ENCODE measurements at regions not wholly inside any gene's neighbourhood (a gene's known extent, or its start where the extent isn't known, plus 50 kb on each side); places are given as distances from the start of the nearest gene placed in this dataset.

DNA sequence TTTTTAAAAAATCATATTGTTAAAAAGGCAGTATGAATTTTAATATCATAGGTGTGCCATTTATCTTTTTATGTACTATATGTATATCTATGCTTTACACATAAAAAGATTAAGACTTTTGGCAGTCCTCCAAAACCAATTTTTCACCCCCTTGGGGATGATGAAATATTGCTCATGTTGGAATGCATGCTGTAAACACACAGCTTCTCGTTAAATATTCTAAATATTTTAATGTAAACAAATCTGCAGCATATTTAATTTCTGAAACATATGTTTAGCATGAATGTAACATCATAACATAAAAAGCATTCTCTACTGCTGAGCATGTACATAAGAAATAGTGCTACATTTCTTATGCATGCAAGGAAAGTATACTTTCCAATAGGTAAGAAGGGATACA lies 484.3 kb upstream of the LRATD1 start:
- TF ChIP-seq, protein P1, sequence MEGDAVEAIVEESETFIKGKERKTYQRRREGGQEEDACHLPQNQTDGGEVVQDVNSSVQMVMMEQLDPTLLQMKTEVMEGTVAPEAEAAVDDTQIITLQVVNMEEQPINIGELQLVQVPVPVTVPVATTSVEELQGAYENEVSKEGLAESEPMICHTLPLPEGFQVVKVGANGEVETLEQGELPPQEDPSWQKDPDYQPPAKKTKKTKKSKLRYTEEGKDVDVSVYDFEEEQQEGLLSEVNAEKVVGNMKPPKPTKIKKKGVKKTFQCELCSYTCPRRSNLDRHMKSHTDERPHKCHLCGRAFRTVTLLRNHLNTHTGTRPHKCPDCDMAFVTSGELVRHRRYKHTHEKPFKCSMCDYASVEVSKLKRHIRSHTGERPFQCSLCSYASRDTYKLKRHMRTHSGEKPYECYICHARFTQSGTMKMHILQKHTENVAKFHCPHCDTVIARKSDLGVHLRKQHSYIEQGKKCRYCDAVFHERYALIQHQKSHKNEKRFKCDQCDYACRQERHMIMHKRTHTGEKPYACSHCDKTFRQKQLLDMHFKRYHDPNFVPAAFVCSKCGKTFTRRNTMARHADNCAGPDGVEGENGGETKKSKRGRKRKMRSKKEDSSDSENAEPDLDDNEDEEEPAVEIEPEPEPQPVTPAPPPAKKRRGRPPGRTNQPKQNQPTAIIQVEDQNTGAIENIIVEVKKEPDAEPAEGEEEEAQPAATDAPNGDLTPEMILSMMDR (CRISPR knock-in tag; IDR thresholded peaks at IDR 0.05): no peak
- TF ChIP-seq TAF1 (CRISPR knock-in tag; IDR thresholded peaks at IDR 0.05): no peak
- no peak for TF ChIP-seq GABPA (IDR thresholded peaks at IDR 0.05; ENCODE audit: low read depth, low read length)
- no peak for TF ChIP-seq GABPA (CRISPR knock-in tag; IDR thresholded peaks at IDR 0.05; ENCODE audit: low read depth)

Measured in HepG2 (cell line).